BJ (cell line): ENCODE measurements at regions not wholly inside any gene's neighbourhood (a gene's known extent, or its start where the extent isn't known, plus 50 kb on each side); places are given as distances from the start of the nearest gene placed in this dataset.

Source experiments
- CTCF ChIA-PET: fragments of 350-600 bp; formaldehyde crosslinking; extraction: SDS; loops from one replicate; lab custom pipeline; 2021; ENCODE audit warnings: antibody characterized with exemption, inconsistent platforms; lab: Yijun Ruan, JAX
- POLR2A ChIA-PET: fragments of 300-600 bp; sonication (Branson Sonifier 250); formaldehyde crosslinking; extraction: SDS; loops from one replicate; lab custom pipeline; 2021; ENCODE audit warnings: antibody characterized with exemption; lab: Charles Lee
- DNase-seq: peaks from one replicate; pipeline ENCODE4 v3.0.0-alpha.2; 2011; ENCODE audit warnings: low read depth
- H3K27me3 ChIP-seq: 2 replicates; pipeline ENCODE4 v1.6.0; 2011; ENCODE audit warnings: low read length; ENCODE audit not compliant: control insufficient read depth, insufficient read depth
- H3K36me3 ChIP-seq: 2 replicates; pipeline ENCODE4 v1.5.1; 2011; ENCODE audit warnings: low read length; ENCODE audit not compliant: control insufficient read depth, insufficient read depth
- H3K4me3 ChIP-seq: 2 replicates; pipeline ENCODE4 v1.5.1; 2011; ENCODE audit warnings: low read depth, mild to moderate bottlenecking, control low read depth, low read length
- TF ChIP-seq, protein P1 (sequence below): IDR thresholded peaks from 2 replicates; pipeline ENCODE4 v1.5.1; 2011; ENCODE audit warnings: low read depth, mild to moderate bottlenecking, control low read depth, inconsistent platforms, low read length, moderate library complexity; ENCODE audit not compliant: insufficient read depth

DNA sequence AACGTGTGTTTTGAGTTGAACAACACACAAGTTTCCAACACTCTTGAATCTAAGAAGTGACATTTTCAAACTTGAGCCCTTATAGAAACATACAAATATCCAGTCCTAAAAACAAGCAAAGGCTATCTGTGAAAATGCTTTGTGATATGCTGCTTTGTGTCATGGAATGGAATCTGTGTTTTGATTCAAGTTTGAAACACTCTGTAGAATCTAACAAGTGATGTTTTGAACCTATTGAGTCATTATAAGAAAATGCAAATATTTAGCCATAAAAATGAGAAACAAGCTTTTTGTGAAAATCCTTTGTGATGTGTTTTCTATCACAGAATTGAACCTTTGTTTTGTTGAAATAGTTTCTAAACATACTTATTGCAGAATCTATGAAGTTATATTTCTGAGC lies 105.7 kb upstream of the VPREB1 start:
- Histone ChIP-seq H3K36me3 (no peaks in the 10 kb centered on the region), H3K4me3 (no peak overlapping the region), H3K27me3 (no peaks in the 10 kb centered on the region; the same call in 1 of the 2 replicates)
- DNase-seq = no peak
- ChIA-PET POLR2A (no interaction called here), CTCF (no interaction called here)
- TF ChIP-seq, protein P1, sequence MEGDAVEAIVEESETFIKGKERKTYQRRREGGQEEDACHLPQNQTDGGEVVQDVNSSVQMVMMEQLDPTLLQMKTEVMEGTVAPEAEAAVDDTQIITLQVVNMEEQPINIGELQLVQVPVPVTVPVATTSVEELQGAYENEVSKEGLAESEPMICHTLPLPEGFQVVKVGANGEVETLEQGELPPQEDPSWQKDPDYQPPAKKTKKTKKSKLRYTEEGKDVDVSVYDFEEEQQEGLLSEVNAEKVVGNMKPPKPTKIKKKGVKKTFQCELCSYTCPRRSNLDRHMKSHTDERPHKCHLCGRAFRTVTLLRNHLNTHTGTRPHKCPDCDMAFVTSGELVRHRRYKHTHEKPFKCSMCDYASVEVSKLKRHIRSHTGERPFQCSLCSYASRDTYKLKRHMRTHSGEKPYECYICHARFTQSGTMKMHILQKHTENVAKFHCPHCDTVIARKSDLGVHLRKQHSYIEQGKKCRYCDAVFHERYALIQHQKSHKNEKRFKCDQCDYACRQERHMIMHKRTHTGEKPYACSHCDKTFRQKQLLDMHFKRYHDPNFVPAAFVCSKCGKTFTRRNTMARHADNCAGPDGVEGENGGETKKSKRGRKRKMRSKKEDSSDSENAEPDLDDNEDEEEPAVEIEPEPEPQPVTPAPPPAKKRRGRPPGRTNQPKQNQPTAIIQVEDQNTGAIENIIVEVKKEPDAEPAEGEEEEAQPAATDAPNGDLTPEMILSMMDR = no peak

DNA sequence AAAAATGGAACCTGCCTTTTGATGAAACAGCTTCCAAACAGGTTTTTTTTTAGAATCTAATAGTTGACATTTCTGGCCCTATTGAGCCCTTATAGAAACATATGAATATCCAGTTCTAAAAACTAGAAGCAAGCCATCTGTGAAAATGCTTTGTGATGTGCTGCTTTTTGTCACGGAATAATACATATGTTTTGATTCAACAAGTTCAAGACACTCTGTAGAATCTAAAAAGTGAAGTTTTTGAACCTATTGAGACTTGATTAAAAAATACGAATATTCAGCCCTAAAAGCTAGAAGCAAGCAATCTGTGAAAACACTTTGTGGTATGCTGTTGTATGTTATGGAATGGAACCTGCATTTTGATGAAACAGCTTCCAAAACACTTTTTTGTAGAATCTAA lies 106.7 kb upstream of the VPREB1 start:
- Histone ChIP-seq H3K27me3 (no peaks in the 10 kb centered on the region; the same call in 1 of the 2 replicates), H3K36me3 (no peaks in the 10 kb centered on the region), H3K4me3 (no peak overlapping the region)
- ChIA-PET CTCF (interaction anchor here (0.7 to 1.1 kb wide), 3 partner anchors 10 to 19 kb away, joined by 3 to 9 read pairs (median 5); no protein-coding TSS in a partner anchor), POLR2A (no interaction called here)
- no peak for DNase-seq
- TF ChIP-seq, protein P1 = no peak

DNA sequence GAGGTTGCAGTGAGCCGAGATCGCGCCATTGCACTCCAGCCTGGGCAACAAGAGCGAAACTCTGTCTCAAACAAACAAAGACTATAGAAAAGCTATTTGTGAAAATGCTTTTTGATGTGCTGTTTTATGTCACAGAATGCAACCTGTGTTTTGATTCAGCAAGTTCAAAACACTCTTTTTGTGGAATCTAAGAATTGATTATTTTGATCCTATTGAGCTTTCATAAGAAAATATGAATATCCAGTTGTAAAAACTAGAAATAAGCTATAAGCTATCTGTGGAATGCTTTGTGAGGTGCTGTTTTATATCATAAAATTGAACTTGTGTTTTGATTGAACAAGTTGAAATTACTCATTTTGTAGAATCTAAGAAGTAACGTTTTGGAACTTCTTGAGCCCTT lies 110.7 kb upstream of the VPREB1 start:
- no peak for DNase-seq
- Histone ChIP-seq H3K27me3 (no peaks in the 10 kb centered on the region; the same call in 1 of the 2 replicates), H3K4me3 (no peak overlapping the region), H3K36me3 (no peaks in the 10 kb centered on the region)
- ChIA-PET POLR2A (no interaction called here), CTCF (no interaction called here)
- TF ChIP-seq, protein P1 = no peak

DNA sequence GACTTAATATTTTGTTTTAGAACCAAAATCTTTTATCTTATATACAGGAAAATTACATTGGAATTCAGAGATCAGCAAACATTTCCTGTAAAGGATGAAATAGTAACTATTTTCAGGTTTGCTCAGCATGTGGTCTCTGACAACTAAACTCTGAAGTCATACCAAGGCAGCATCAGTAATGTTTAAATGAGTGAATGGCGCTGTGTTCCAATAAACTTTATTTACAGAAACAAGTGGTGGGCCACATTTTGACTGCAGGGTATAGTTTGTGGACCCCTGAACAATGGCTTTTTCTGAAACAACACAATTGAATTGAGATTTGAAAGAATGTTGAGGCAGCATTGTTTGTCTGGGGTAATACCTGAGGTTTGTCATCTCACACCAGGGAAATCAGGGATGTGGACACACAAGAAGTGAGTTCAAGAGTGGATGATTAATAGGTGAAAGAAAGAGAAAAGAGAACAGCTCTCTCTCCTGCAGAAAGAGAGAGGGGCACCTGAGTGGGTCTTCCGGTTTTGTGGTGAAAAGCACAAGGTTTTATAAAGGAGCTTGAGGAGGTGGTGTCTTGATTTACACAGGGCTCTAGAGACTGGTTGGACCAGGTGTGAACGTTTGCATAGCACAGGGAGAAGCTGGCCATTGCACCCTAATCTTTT lies 113.5 kb upstream of the VPREB1 start:
- Histone ChIP-seq H3K4me3 (no peak overlapping the region), H3K36me3 (no peaks in the 10 kb centered on the region), H3K27me3 (no peaks in the 10 kb centered on the region)
- TF ChIP-seq, protein P1 = no peak
- CTCF ChIA-PET = no interaction called here
- POLR2A ChIA-PET = interaction anchor here (0.6 kb wide), 1 partner anchor 10 kb away, joined by 5 read pairs; no protein-coding TSS in a partner anchor
- DNase-seq = no peak

DNA sequence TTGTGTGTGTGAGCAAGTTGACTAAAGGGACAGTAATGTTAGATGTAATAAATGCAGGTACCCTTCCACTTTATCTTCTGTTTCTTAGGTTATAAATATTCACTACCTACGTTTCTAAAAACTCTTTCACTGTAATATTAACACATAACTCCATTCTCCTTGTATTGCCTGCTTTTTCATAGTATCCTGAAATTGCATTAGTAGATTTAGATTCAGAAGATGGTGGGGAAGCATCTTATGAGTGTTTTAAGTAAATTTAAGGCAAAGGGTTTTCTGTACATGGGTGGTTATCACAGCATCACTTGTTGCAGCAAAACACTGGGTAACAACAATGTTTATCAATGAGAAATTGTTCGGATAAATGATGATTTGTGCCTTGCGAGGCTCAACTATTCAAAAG lies 115.2 kb upstream of the VPREB1 start:
- Histone ChIP-seq H3K27me3 (no peaks in the 10 kb centered on the region), H3K4me3 (no peak overlapping the region), H3K36me3 (no peaks in the 10 kb centered on the region)
- no peak for DNase-seq
- ChIA-PET POLR2A (no interaction called here), CTCF (no interaction called here)
- TF ChIP-seq, protein P1 = no peak
